Testis (tissue), 2 donors: ENCODE measurements at regions not wholly inside any gene's neighbourhood (a gene's known extent, or its start where the extent isn't known, plus 50 kb on each side); places are given as distances from the start of the nearest gene placed in this dataset.

ENCODE experiments used
- DNase-seq: peaks from one replicate; pipeline ENCODE4 v3.0.0-alpha.2; 2019
- H3K27ac ChIP-seq, 2 donors: fragments of 200-600 bp; sonication (generic); one replicate each; pipeline ENCODE4 v1.5.1; 2019
- H3K27me3 ChIP-seq: fragments of 200-600 bp; sonication (generic); one replicate; pipeline ENCODE4 v1.5.1; 2019
- H3K36me3 ChIP-seq: fragments of 200-600 bp; sonication (generic); one replicate; pipeline ENCODE4 v1.5.1; 2017; ENCODE audit warnings: low read depth; ENCODE audit errors: missing control alignments
- H3K4me1 ChIP-seq: fragments of 200-600 bp; sonication (generic); one replicate; pipeline ENCODE4 v1.5.1; 2019
- H3K4me3 ChIP-seq, 2 donors: fragments of 200-600 bp; sonication (generic); one replicate each; pipeline ENCODE4 v1.5.1; 2017 to 2019
- H3K9me3 ChIP-seq: fragments of 200-600 bp; sonication (generic); one replicate; pipeline ENCODE4 v1.5.1; 2017
- POLR2A ChIP-seq: fragments of 450-650 bp; IDR thresholded peaks from one replicate; pipeline ENCODE4 v1.6.1; 2017; ENCODE audit warnings: antibody characterized with exemption, mild to moderate bottlenecking, moderate library complexity
- WGBS, 2 donors: methylation state at CpG; one replicate each; pipeline ENCODE4 v1.1.5; 2018; 5-methylcytosine and 5-hydroxymethylcytosine counted together
- intact Hi-C: fragments of 100-400 bp; cut with DNase I; formaldehyde crosslinking; loops from one replicate; pipeline ENCODE4 v1.15.1; 2023; ENCODE audit warnings: low total_unique reads
- TF ChIP-seq, protein P1 (sequence below), 3 experiments: fragments of 450-650 bp in 2 of 3; fragments of 200-600 bp in 1 of 3; sonication (generic) in 1 of 3; IDR thresholded peaks; one replicate each; pipeline ENCODE4 v1.5.1; 2016 to 2019; ENCODE audit warnings: antibody characterized with exemption in 3 of 3, mild to moderate bottlenecking in 2 of 3, moderate library complexity in 1 of 3

DNA sequence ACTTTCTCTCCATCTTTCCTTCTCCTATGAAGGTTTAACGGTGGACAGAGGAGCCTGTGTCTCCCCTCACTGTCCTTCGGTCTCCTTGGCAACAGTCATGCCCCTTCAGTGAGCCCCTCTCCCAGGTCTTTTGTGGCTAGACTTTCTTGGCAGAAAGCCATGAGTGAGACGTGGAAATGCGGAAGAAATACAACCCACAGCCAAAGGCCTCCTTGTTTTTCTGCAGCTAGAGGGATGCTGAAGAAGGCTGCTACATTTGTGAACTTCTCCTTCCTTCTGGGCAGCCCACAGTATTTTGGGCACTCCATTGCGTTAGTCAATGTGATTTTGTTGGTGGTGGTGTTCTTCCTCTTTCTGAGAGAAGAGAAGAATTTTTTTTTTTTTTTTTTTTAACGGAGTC is 333.7 kb upstream of the PODXL start:
- Histone ChIP-seq H3K9me3 (no peaks in the 10 kb centered on the region), H3K36me3 (no peaks in the 10 kb centered on the region), H3K4me1 (no peaks in the 10 kb centered on the region), H3K27ac (no peak overlapping the region), H3K27me3 (no peaks in the 10 kb centered on the region), H3K4me3 (no peak overlapping the region)
- WGBS, 2 donors = 47 to 68% methylated on average over 6 of the region's 6 CpGs
- intact Hi-C loops = no loop called here
- no peak for DNase-seq
- TF ChIP-seq, protein P1, sequence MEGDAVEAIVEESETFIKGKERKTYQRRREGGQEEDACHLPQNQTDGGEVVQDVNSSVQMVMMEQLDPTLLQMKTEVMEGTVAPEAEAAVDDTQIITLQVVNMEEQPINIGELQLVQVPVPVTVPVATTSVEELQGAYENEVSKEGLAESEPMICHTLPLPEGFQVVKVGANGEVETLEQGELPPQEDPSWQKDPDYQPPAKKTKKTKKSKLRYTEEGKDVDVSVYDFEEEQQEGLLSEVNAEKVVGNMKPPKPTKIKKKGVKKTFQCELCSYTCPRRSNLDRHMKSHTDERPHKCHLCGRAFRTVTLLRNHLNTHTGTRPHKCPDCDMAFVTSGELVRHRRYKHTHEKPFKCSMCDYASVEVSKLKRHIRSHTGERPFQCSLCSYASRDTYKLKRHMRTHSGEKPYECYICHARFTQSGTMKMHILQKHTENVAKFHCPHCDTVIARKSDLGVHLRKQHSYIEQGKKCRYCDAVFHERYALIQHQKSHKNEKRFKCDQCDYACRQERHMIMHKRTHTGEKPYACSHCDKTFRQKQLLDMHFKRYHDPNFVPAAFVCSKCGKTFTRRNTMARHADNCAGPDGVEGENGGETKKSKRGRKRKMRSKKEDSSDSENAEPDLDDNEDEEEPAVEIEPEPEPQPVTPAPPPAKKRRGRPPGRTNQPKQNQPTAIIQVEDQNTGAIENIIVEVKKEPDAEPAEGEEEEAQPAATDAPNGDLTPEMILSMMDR (IDR thresholded peaks at IDR 0.05) = no peak
- no peak for TF ChIP-seq POLR2A

DNA sequence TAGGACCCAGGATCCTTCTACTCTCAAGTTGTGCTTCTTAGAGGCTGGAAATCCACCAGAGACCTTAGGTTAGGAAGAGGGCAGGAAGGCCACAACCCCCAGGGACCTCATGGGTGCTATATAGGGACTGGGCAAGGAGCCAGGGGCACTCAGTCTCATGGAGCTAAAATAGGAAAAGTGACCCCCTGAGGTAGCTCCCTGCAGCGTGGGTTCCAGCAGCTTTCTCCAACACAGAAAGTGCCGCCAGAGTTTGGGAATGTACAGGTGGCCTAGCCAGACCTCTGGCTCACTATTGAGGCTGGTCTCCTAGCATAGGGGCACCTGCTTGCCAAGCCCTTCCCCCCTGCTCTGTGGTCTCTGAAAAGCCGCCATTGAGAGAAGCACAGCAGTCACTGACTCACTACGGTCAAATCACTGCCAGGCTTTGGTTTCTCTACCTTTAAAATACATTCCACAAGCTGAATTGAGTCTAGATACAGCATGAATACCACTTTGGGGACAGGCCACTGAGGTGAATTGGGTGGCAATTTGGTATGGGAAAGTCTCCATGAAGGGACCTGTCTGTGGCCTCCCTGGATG is 333.2 kb upstream of the PODXL start:
- intact Hi-C loops = no loop called here
- Histone ChIP-seq H3K9me3 (no peaks in the 10 kb centered on the region), H3K36me3 (no peaks in the 10 kb centered on the region), H3K4me1 (no peaks in the 10 kb centered on the region), H3K27me3 (no peaks in the 10 kb centered on the region), H3K4me3 (no peak overlapping the region), H3K27ac (no peak overlapping the region)
- no peak for TF ChIP-seq POLR2A
- TF ChIP-seq, protein P1 (IDR thresholded peaks at IDR 0.05) = no peak
- no peak for DNase-seq
- WGBS, 2 donors = 85 to 86% methylated on average over 3 to 4 of the region's 4 CpGs

DNA sequence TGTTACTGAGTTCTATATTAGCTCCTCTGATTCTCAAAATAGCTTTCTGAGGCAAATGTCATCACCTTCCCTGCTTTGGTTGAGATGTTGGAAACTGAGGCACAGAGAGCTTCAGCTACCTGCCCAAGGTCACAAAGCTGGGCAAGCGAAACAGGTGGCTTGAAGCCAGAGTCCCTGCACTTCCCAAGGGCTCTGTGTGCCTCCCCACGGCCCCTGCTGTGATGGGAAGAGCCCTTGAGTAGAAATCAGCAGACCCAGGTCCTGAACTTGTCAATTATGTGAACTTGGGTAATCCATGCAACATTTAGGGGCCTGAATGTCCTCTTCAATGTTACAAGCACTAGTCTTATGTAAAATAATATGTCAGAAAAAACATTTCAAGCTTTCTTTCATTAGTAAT is 327.3 kb upstream of the PODXL start:
- Histone ChIP-seq H3K4me1 (no peaks in the 10 kb centered on the region), H3K4me3 (no peak overlapping the region), H3K36me3 (no peaks in the 10 kb centered on the region), H3K9me3 (no peaks in the 10 kb centered on the region), H3K27ac (no peak overlapping the region), H3K27me3 (no peaks in the 10 kb centered on the region)
- no peak for TF ChIP-seq POLR2A
- TF ChIP-seq, protein P1 (IDR thresholded peaks at IDR 0.05) = no peak
- WGBS, 2 donors = 79 to 85% methylated on average over 2 of the region's 2 CpGs
- intact Hi-C loops = no loop called here
- no peak for DNase-seq

DNA sequence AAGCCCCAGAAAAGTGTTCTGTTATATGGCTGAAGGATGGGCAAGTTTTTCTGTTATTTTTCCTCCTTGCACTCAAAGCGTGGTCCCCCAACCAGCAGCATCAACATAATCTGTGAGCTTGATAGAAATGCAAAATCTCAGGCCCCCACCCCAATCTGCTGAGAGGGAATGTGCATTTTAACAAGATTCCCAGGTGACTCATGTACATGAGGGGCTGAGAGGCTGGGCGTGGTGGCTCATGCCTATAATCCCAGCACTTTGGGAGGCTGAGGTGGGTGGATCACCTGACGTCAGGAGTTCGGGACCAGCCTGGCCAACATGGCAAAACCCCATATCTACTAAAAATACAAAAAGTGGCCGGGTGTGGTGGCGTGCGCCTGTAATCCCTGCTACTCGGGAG is 326.8 kb upstream of the PODXL start:
- intact Hi-C loops = no loop called here
- Histone ChIP-seq H3K9me3 (no peaks in the 10 kb centered on the region), H3K4me1 (no peaks in the 10 kb centered on the region), H3K27me3 (no peaks in the 10 kb centered on the region), H3K4me3 (no peak overlapping the region), H3K27ac (no peak overlapping the region), H3K36me3 (no peaks in the 10 kb centered on the region)
- no peak for TF ChIP-seq POLR2A
- TF ChIP-seq, protein P1 (IDR thresholded peaks at IDR 0.05) = no peak
- no peak for DNase-seq
- WGBS, 2 donors = 88% methylated on average over 8 of the region's 8 CpGs

DNA sequence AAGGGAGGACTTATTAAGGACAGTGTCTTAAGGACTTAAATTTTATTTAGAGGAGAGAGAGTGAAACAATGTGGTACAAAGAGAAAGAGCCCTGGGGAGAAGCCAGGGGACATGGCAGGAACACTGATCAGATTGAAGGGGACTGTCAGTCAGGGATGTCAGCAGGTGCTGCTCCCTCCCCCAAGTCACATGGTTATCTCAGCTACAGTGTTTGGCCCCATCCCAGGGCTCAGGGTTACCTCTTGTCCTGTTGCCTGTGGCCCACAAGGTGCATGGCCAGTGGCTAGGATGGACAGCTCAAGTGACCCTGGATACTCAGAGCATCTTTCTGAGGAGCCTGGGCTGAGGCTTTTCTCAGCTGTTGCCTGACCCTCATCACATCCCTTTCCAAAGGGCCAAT is 325.9 kb upstream of the PODXL start:
- H3K4me1 ChIP-seq = no peaks in the 10 kb centered on the region
- H3K27me3 ChIP-seq = no peaks in the 10 kb centered on the region
- H3K4me3 ChIP-seq = no peak overlapping the region
- H3K27ac ChIP-seq = no peak overlapping the region
- H3K9me3 ChIP-seq = no peaks in the 10 kb centered on the region
- no peaks in the 10 kb centered on the region for H3K36me3 ChIP-seq
- TF ChIP-seq, protein P1 (IDR thresholded peaks at IDR 0.05) = no peak
- TF ChIP-seq POLR2A = no peak
- no peak for DNase-seq
- intact Hi-C loops = no loop called here
